ENCODE measurements at regions not wholly inside any gene's neighbourhood (a gene's known extent, or its start where the extent isn't known, plus 50 kb on each side); places are given as distances from the start of the nearest gene placed in this dataset.

- H3K14ac ChIP-seq (ENCODE audit: insufficient read length): no peak overlapping the region
- H3K4me1 ChIP-seq (replicated peaks in 1 of 4; ENCODE audit: control insufficient read depth in 3 of 4, insufficient read depth in 4 of 4, low read length in 3 of 4): no peaks in the 10 kb centered on the region
- TF ChIP-seq MAFK (IDR thresholded peaks at IDR 0.05; ENCODE audit: low read depth, low read length) (no peak), PHF8 (conservative IDR thresholded peaks at IDR 0.05; ENCODE audit: low read depth, low read length) (no peak), HDAC2 (IDR thresholded peaks at IDR 0.05; ENCODE audit: borderline replicate concordance in 1 of 2, low read depth in 2 of 2, low read length in 2 of 2) (no peak), EZH2 (IDR thresholded peaks at IDR 0.05; ENCODE audit: low read depth, low read length, severe bottlenecking) (no peak), KDM1A (IDR thresholded peaks at IDR 0.05; ENCODE audit: borderline replicate concordance, low read length) (no peak), POU5F1 (IDR thresholded peaks at IDR 0.05; ENCODE audit: low read depth, low read length) (no peak), SIRT6 (IDR thresholded peaks at IDR 0.05; ENCODE audit: low read length) (no peak), HDAC6 (IDR thresholded peaks at IDR 0.05; ENCODE audit: low read depth, low read length) (no peak), ASH2L (IDR thresholded peaks at IDR 0.05; ENCODE audit: low read length) (no peak), GABPA (IDR thresholded peaks at IDR 0.05; ENCODE audit: borderline replicate concordance, insufficient read depth, low read length) (no peak), SIN3A (conservative IDR thresholded peaks at IDR 0.05 in 1 of 2, IDR thresholded peaks at IDR 0.05 in 1 of 2; ENCODE audit: low read depth in 1 of 2, low read length in 2 of 2) (no peak)
- H4K5ac ChIP-seq (ENCODE audit: insufficient read length, low read depth, low read length): no peak overlapping the region
- POLR2A ChIA-PET (ENCODE audit: partially characterized antibody): no interaction called here
- no peak overlapping the region for H2BK120ac ChIP-seq (replicated peaks; ENCODE audit: low read depth, low read length)
- H3K4ac ChIP-seq (replicated peaks; ENCODE audit: insufficient read length, low read depth, low read length): no peak overlapping the region
- H2AFZ ChIP-seq (ENCODE audit: low read length): no peak overlapping the region
- H2BK5ac ChIP-seq (ENCODE audit: low read depth, low read length): no peak overlapping the region
- DNase-seq (ENCODE audit: low read depth in 1 of 2, low spot score in 2 of 2) (no peak), FAIRE-seq (no peak)
- no peak overlapping the region for H3K23ac ChIP-seq (ENCODE audit: insufficient read length)
- H2BK20ac ChIP-seq (ENCODE audit: low read length): no peak overlapping the region
- H2BK12ac ChIP-seq (ENCODE audit: low read depth, low read length): no peak overlapping the region
- peaks cover 3 to 4% of the 10 kb centered on the region in 2 experiments for H3K9me3 ChIP-seq (ENCODE audit: insufficient read depth in 2 of 2, low read depth in 1 of 2, low read length in 1 of 2)
- CTCF ChIA-PET (ENCODE audit: partially characterized antibody): no interaction called here
- no peaks in the 10 kb centered on the region for H3K36me3 ChIP-seq (ENCODE audit: control insufficient read depth in 2 of 4, insufficient read depth in 4 of 4, low read length in 3 of 4)
- no peak overlapping the region for H4K91ac ChIP-seq (replicated peaks; ENCODE audit: insufficient read length, low read length)
- H2BK15ac ChIP-seq (ENCODE audit: low read length): no peak overlapping the region
- H4K8ac ChIP-seq (ENCODE audit: extremely low read depth, insufficient read depth, low read length): no peak overlapping the region
- H3K56ac ChIP-seq (replicated peaks; ENCODE audit: insufficient read length, low read depth, low read length): no peak overlapping the region
- H4K20me1 ChIP-seq (replicated peaks in 1 of 2; ENCODE audit: control insufficient read depth in 1 of 2, insufficient read depth in 2 of 2, low read length in 2 of 2): peaks cover 0 to 1% of the 10 kb centered on the region in 2 experiments
- 92% methylated on average over 2 of the region's 2 CpGs; no CpG with 5 or more reads in 1 of the 2 experiments for WGBS, 2 experiments (ENCODE audit: extremely low coverage in 1 of 2, insufficient coverage in 1 of 2, insufficient read length in 1 of 2, insufficient replicate concordance in 2 of 2, low coverage in 1 of 2, low lambda C conversion rate in 2 of 2, missing lambda C conversion rate in 1 of 2)
- H3K9ac ChIP-seq (replicated peaks in 1 of 4; ENCODE audit: extremely low read depth in 1 of 4, low read depth in 3 of 4, low read length in 3 of 4): no peak overlapping the region
- H3K27ac ChIP-seq (ENCODE audit: low read depth, low read length): no peak overlapping the region
- H3K4me3 ChIP-seq (ENCODE audit: extremely low read depth in 1 of 4, insufficient read depth in 2 of 4, low read depth in 3 of 4, low read length in 4 of 4): no peak overlapping the region
- H3K79me2 ChIP-seq (ENCODE audit: control insufficient read depth in 1 of 2, insufficient read depth in 2 of 2, low read length in 2 of 2): no peaks in the 10 kb centered on the region
- H3K4me2 ChIP-seq (ENCODE audit: insufficient read depth in 1 of 2, low read depth in 2 of 2, low read length in 2 of 2): no peak overlapping the region
- H2AK5ac ChIP-seq (ENCODE audit: low read depth, low read length): no peak overlapping the region
- H3K23me2 ChIP-seq (ENCODE audit: low read depth, low read length): no peaks in the 10 kb centered on the region
- no peaks in the 10 kb centered on the region; a peak in 1 of 7 replicates for H3K27me3 ChIP-seq (replicated peaks in 1 of 4; ENCODE audit: control insufficient read depth in 3 of 4, extremely low read depth in 1 of 4, insufficient read depth in 3 of 4, low read length in 3 of 4)
- no peaks in the 10 kb centered on the region for H3K79me1 ChIP-seq (ENCODE audit: low read depth, low read length)
- H3K18ac ChIP-seq (ENCODE audit: extremely low read depth, low read length): no peak overlapping the region
Measured at GRCh38 chr17:73921306-73921705, 277.1 kb upstream of the SDK2 start.
